Neural cell (in vitro differentiated cells): ENCODE measurements at regions not wholly inside any gene's neighbourhood (a gene's known extent, or its start where the extent isn't known, plus 50 kb on each side); places are given as distances from the start of the nearest gene placed in this dataset.

ENCODE experiments used
- H2AFZ ChIP-seq: fragments of 200-600, 300-800 bp; sonication (generic), shearing (Covaris generic); 2 replicates; pipeline ENCODE4 v1.6.0; 2014; ENCODE audit warnings: low read depth, mild to moderate bottlenecking, antibody characterized with exemption, low read length, moderate library complexity
- H3F3A ChIP-seq: fragments of 200-600 bp; shearing (Covaris generic); 2 replicates; pipeline ENCODE4 v1.6.1; 2016; ENCODE audit warnings: mild to moderate bottlenecking, moderate library complexity, mixed read lengths, antibody characterized with exemption, low read length; ENCODE audit not compliant: insufficient read depth, poor library complexity, severe bottlenecking
- H3K27ac ChIP-seq: fragments of 200-600, 300-800 bp; sonication (generic), shearing (Covaris generic); 2 replicates; pipeline ENCODE4 v1.5.1; 2014; ENCODE audit warnings: mild to moderate bottlenecking, low read length, moderate library complexity
- H3K27me3 ChIP-seq: fragments of 300-800, 200-600 bp; sonication (generic), shearing (Covaris generic); 2 replicates; pipeline ENCODE4 v1.6.0; 2014; ENCODE audit warnings: mild to moderate bottlenecking, low read depth, low read length, moderate library complexity; ENCODE audit not compliant: insufficient read depth
- H3K36me3 ChIP-seq: fragments of 300-800, 200-600 bp; sonication (generic), shearing (Covaris generic); 2 replicates; pipeline ENCODE4 v1.5.1; 2014; ENCODE audit warnings: mild to moderate bottlenecking, antibody characterized with exemption, low read length, moderate library complexity; ENCODE audit not compliant: insufficient read depth
- H3K4me2 ChIP-seq: fragments of 300-800, 200-600 bp; sonication (generic), shearing (Covaris generic); 2 replicates; pipeline ENCODE4 v1.6.0; 2014; ENCODE audit warnings: mild to moderate bottlenecking, low read length
- H3K4me3 ChIP-seq: fragments of 300-800, 200-600 bp; sonication (generic), shearing (Covaris generic); 2 replicates; pipeline ENCODE4 v1.5.1; 2014; ENCODE audit warnings: mild to moderate bottlenecking, low read length, moderate library complexity
- H3K79me2 ChIP-seq: fragments of 200-600 bp; shearing (Covaris generic); replicated peaks from 2 replicates; pipeline ENCODE4 v1.6.0; 2014; ENCODE audit warnings: mild to moderate bottlenecking, low read length, moderate library complexity; ENCODE audit not compliant: insufficient read depth
- H3K9ac ChIP-seq: fragments of 300-800, 200-600 bp; sonication (generic), shearing (Covaris generic); 2 replicates; pipeline ENCODE4 v1.6.1; 2016; ENCODE audit warnings: mild to moderate bottlenecking, low read length, mixed read lengths
- H3K9me2 ChIP-seq: fragments of 200-600 bp; shearing (Covaris generic); 2 replicates; pipeline ENCODE4 v1.6.1; 2016; ENCODE audit warnings: mild to moderate bottlenecking, low read length, mixed read lengths; ENCODE audit not compliant: insufficient read depth
- H3K9me3 ChIP-seq: fragments of 200-600, 300-800 bp; sonication (generic), shearing (Covaris generic); 2 replicates; pipeline ENCODE4 v1.6.1; 2016; ENCODE audit warnings: mild to moderate bottlenecking, mixed run types, low read length, moderate library complexity, mixed read lengths
- H4K20me1 ChIP-seq: fragments of 200-600 bp; shearing (Covaris generic); 2 replicates; pipeline ENCODE4 v1.6.1; 2016; ENCODE audit warnings: mild to moderate bottlenecking, mixed run types; ENCODE audit not compliant: insufficient read depth
- CTCF ChIP-seq: fragments of 450-650 bp; IDR thresholded peaks from 2 replicates; pipeline ENCODE4 v1.5.1; 2014; ENCODE audit warnings: antibody characterized with exemption, mild to moderate bottlenecking, moderate library complexity; ENCODE audit not compliant: poor library complexity, severe bottlenecking
- EP300 ChIP-seq: fragments of 450-650 bp; conservative IDR thresholded peaks from 2 replicates; pipeline ENCODE4 v1.6.1; 2014; ENCODE audit warnings: antibody characterized with exemption, mild to moderate bottlenecking, moderate library complexity; ENCODE audit not compliant: poor library complexity, severe bottlenecking
- EZH2 ChIP-seq: fragments of 200-600, 300-800 bp; shearing (Covaris generic), sonication (generic); IDR thresholded peaks from 2 replicates; pipeline ENCODE4 v1.6.1; 2014; ENCODE audit warnings: antibody characterized with exemption, low read length, borderline replicate concordance, mild to moderate bottlenecking; ENCODE audit not compliant: insufficient read depth, poor library complexity, severe bottlenecking
- MXI1 ChIP-seq: fragments of 450-650 bp; conservative IDR thresholded peaks from 2 replicates; pipeline ENCODE4 v1.6.1; 2014; ENCODE audit warnings: antibody characterized with exemption, mild to moderate bottlenecking; ENCODE audit not compliant: poor library complexity, severe bottlenecking
- POLR2AphosphoS5 ChIP-seq: IDR thresholded peaks from 2 replicates; pipeline ENCODE4 v1.6.1; 2012
- RAD21 ChIP-seq: fragments of 450-650 bp; conservative IDR thresholded peaks from 2 replicates; pipeline ENCODE4 v1.6.1; 2014; ENCODE audit warnings: antibody characterized with exemption, mild to moderate bottlenecking, moderate library complexity
- REST ChIP-seq: IDR thresholded peaks from 2 replicates; pipeline ENCODE4 v1.6.1; 2012; ENCODE audit warnings: borderline replicate concordance
- SMC3 ChIP-seq: fragments of 450-650 bp; conservative IDR thresholded peaks from 2 replicates; pipeline ENCODE4 v1.6.1; 2014; ENCODE audit warnings: antibody characterized with exemption, mild to moderate bottlenecking, moderate library complexity; ENCODE audit not compliant: poor library complexity
- TAF1 ChIP-seq: IDR thresholded peaks from 2 replicates; pipeline ENCODE4 v1.6.1; 2012; ENCODE audit warnings: low read depth

- Histone ChIP-seq H3K36me3 (no peaks in the 10 kb centered on the region), H4K20me1 (no peaks in the 10 kb centered on the region), H3K9me3 (no peaks in the 10 kb centered on the region), H3K4me2 (no peak overlapping the region), H3K27me3 (no peaks in the 10 kb centered on the region), H2AFZ (no peak overlapping the region), H3K79me2 (no peaks in the 10 kb centered on the region), H3F3A (no peaks in the 10 kb centered on the region), H3K27ac (no peak overlapping the region), H3K9me2 (no peaks in the 10 kb centered on the region), H3K9ac (no peak overlapping the region), H3K4me3 (no peak overlapping the region)
- TF ChIP-seq MXI1 (no peak), RAD21 (no peak), EP300 (no peak), EZH2 (no peak), REST (no peak), SMC3 (no peak), CTCF (no peak), TAF1 (no peak)
These were observed 480.2 kb downstream of the TMX3 start for GRCh38 chr18:68234676-68235075.

GRCh38 chr18:68234131-68234530 is 480.8 kb downstream of the TMX3 start:
- Histone ChIP-seq H3F3A (no peaks in the 10 kb centered on the region), H3K9me2 (no peaks in the 10 kb centered on the region), H3K4me2 (no peak overlapping the region), H3K9ac (no peak overlapping the region), H3K36me3 (no peaks in the 10 kb centered on the region), H3K27ac (no peak overlapping the region), H3K9me3 (no peaks in the 10 kb centered on the region), H4K20me1 (no peaks in the 10 kb centered on the region), H3K79me2 (no peaks in the 10 kb centered on the region), H3K27me3 (no peaks in the 10 kb centered on the region), H3K4me3 (no peak overlapping the region), H2AFZ (no peak overlapping the region)
- no peak for TF ChIP-seq MXI1
- TF ChIP-seq EZH2 = no peak
- no peak for TF ChIP-seq EP300
- TF ChIP-seq SMC3 = no peak
- TF ChIP-seq RAD21 = no peak
- no peak for TF ChIP-seq REST
- no peak for TF ChIP-seq POLR2AphosphoS5
- no peak for TF ChIP-seq TAF1
- no peak for TF ChIP-seq CTCF
